ENCODE measurements at regions not wholly inside any gene's neighbourhood (a gene's known extent, or its start where the extent isn't known, plus 50 kb on each side); places are given as distances from the start of the nearest gene placed in this dataset.
"Not testable (repeated sequence)": the region's sequence is repeated elsewhere in the genome, so short reads cannot be mapped to it uniquely, and the experiment has no call there.

DNA sequence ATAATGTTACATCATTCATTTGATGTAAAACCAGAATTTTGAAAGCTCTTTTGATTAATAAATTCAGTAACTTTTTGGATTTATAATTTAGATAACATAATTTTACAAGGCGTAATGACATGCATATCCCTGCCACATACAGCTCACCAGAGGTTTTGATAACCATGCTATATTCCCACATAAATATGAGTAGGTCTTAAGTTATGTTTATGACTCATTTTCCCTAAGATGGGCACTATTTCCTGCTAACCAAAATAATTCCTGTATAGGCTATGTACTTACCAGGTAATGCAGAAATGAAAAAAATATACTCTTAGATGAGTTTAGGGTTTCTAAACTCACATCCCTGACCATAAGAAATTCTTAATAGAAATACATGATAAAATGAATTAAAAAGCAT lies 93.9 kb upstream of the EDIL3 start:
- DNase-seq, result no peak

DNA sequence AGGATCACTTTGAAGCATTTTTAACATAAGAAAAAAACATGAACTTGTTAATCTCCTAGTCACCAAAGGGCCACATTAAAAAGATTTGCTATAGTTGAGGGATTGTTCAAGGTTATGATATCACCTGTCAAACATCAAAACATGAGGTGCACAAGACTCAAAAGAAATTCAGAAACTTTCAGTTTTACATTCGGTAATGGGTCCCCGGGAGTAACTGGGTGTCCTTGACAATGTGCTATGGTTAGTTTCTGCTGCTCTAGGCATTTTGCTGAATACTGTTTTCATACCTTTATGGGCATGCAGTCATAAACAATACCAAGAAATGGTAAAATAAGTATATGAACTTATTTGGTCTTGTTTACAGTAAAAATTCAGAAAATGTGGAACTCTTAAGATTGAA lies 92.8 kb upstream of the EDIL3 start:
- DNase-seq, result no peak

DNA sequence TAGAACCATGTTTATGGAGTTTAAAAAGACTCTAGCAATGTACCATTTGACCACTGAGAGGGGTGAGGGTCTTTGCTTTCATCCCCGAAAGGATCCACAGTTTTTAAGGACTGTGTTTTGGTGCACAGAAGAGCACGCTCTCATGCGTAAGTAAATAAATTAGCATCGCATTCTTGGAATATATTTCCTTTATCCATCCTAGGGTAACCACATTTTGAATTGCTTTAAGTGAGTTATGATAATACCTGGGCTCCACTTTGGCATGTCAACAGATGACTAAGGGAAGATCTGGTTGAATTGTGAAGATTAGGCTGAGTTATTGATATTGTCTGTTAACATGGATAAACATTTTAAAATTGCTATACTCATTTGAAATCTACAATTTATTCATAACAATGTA lies 89.4 kb upstream of the EDIL3 start:
- no peak for DNase-seq

DNA sequence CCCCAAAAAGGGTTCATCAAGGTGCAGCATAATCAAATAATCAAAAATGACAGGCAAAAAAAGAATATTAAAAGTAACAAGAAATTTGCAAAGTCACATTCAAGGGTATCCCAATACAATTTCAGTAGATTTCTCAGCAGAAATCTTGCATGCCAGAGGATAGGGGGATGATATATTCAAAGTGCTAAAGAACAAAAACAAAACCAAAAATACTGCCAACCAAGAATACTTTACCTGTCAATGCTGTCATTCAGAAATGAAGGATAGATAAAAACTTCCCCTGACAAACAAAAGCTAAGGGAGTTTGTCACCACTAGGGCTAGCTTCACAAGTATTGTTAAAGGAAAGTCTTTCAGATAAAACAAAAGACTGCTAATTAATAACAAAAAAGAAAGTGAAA lies 68.7 kb upstream of the EDIL3 start:
- no peak for DNase-seq

DNA sequence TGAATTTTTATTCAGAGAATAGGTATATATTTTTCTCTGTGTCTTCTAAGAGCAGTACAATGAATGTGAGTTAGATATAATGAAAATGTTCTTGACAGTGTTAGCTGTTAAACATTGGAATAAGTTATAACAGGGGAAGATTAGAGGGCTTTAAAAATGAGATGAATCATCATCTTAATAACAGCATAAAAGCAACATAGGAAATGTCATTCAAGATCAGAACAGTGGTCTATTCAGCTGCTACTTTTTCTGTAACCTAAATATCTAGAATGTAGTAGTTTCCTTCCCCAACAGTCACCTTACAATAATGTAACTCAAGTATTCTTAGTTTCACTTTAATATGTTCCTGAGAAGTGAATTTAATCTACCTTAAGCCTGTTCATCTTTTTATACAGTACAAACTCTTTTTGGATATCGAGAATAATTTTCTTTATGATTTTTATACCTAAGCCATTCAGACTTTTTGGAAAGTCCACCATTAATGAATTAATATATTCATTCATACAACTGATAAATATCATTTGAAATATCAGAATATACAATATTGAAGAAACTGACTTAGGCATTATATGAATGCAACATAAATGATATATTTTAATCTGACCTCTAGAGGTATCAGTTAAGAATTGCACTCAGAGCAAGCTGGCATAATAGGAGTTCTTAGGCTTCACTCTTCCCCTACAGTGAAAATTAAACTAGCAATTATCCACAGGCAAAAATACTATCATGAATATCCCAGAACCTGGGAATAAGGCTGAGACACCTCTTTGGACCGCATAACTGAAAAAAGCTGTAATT lies 66.1 kb upstream of the EDIL3 start:
- no peak for DNase-seq

DNA sequence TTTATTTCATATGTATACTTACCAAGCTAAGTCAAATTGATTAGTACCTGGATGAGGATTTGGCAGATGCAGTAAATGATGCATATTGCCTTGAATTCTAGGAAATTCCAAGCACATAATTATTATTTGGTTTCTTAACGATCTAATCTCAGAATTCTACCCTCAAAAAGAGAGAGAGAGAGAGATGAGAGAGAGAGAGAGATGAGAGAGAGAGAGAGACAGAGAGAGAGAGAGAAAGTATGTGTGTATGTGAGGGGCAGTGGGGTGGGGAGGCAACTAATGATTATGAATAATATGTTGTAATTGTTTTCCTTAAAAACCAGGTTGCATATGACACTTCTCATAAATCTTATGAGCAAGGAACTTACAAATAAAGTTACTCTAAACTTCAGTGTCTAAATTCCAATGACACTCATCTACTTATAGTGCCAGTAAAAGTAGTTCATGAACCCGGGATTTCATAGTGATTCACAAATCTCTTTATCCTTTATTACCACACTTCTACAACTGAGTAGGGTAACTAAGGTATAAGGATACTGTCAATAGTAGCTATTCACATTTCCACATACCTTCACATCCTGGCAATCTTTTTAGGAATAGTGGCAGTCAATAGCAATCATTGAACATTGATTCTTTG lies 60.5 kb upstream of the EDIL3 start:
- no peak for DNase-seq

DNA sequence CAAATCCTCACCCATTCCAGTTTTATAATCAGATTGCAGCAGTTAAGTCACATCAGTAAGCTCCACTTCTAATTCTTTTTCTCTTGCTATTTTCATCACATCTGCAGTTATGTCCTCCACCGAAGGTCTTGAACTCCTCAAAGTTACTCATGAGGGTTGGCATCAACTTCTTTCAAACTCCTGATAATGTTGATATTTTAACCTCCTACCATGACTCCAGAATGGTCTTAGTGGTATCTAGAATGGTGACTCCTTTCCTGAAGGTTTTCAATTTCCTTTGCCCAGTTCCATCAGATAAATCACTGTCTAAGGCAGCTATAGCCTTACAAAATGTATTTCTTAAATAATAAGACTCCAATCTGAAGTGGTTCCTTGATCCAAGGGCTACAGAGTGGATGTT lies 53.8 kb upstream of the EDIL3 start:
- DNase-seq, result no peak

DNA sequence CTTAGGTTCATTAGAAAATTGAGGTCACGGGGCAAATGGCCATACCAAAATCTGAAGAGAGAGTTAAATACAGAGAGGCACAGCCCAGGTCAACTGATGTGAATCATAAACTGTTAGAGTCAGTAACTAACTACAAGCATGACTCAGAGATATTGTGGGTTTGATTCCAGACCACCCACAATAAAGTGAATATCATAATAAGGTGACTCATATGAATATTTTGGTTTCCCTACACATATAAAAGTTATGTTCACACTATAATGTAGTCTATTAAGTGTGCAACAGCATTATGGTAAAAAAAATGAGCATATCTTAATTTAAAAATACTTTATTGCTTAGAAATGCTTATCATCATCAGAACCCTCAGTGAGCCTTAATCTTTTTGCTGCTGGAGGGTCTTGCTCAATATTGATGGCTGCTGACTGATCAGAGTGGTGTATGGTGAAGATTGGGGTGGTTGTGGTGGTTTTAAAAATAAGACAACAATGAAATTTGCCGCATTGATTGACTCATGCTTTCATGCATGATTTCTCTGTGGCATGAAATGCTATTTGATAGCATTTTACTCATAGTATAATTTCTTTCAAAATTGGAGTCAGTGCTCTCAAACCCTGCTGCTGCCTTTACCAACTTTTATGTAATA lies 53.1 kb upstream of the EDIL3 start:
- no peak for DNase-seq

DNA sequence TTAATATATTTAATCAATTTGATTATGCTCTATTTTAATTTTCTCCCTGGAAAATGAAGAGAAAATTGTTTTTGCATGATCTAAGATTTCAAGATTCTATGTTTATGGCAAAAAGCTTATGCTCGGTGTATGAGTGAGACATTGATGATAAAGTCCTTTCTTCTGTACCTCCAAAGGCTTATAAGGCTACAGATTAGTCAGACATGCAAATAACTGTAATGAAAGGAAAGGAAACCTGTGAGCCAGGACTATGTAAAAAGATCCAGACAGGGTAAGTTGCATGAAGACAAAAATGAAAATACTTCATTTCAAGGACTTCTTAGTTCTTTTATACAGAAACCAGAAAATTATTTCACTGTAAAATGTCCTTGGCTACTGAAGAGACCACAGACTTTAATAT lies 52.2 kb upstream of the EDIL3 start:
- no peak for DNase-seq

DNA sequence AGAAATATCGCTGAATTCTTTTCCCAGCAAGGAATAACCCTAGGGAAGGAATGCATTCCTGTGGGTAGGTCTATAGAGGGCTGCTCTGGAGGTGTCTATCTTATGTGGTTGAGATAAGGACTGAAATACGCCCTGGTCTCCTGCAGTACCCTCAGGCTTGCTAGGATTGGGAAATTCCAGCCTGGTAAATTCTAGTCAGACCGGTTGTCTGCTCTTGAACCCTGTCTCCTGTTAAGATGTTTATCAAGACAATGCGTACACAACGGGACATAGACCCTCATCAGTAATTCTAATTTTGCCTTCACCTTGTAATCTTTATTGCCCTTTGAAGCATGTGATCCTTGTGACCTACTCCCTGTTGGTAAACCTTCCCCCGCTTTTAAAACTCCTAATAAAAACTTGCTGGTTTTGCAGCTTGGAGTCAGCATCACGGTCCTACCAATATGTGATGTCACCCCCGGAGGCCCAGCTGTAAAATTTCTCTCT lies 51.2 kb upstream of the EDIL3 start:
- not testable (repeated sequence) for DNase-seq
